ENCODE measurements at regions not wholly inside any gene's neighbourhood (a gene's known extent, or its start where the extent isn't known, plus 50 kb on each side); places are given as distances from the start of the nearest gene placed in this dataset.

- Histone ChIP-seq H3K9me3 (ENCODE audit: control insufficient read depth, insufficient read depth, low read depth, low read length) (peaks cover 4% of the 10 kb centered on the region), H3K4me1 (ENCODE audit: control insufficient read depth, insufficient read depth, low read length) (no peaks in the 10 kb centered on the region), H3K9ac (ENCODE audit: low read length) (no peak overlapping the region), H3K4me3 (ENCODE audit: low read depth, low read length) (no peak overlapping the region), H3K27me3 (ENCODE audit: control insufficient read depth, insufficient read depth, low read length) (no peaks in the 10 kb centered on the region), H3K27ac (ENCODE audit: low read depth, low read length) (no peak overlapping the region), H3K36me3 (ENCODE audit: control insufficient read depth, insufficient read depth, low read length) (no peaks in the 10 kb centered on the region)
Observed at GRCh38 chr9:103483471-103484096, 488.5 kb downstream of the CYLC2 start.

GRCh38 chr9:103485138-103485537 is 490.0 kb downstream of the CYLC2 start:
- Histone ChIP-seq H3K27me3 (ENCODE audit: control insufficient read depth, insufficient read depth, low read length) (no peaks in the 10 kb centered on the region), H3K9ac (ENCODE audit: low read length) (no peak overlapping the region), H3K9me3 (ENCODE audit: control insufficient read depth, insufficient read depth, low read depth, low read length) (peaks cover 4% of the 10 kb centered on the region), H3K4me3 (ENCODE audit: low read depth, low read length) (no peak overlapping the region), H3K36me3 (ENCODE audit: control insufficient read depth, insufficient read depth, low read length) (no peaks in the 10 kb centered on the region), H3K27ac (ENCODE audit: low read depth, low read length) (no peak overlapping the region), H3K4me1 (ENCODE audit: control insufficient read depth, insufficient read depth, low read length) (no peaks in the 10 kb centered on the region)

GRCh38 chr9:103514767-103515166 is 519.6 kb downstream of the CYLC2 start:
- Histone ChIP-seq H3K4me1 (ENCODE audit: control insufficient read depth, insufficient read depth, low read length) (no peaks in the 10 kb centered on the region), H3K9me3 (ENCODE audit: control insufficient read depth, insufficient read depth, low read depth, low read length) (no peaks in the 10 kb centered on the region), H3K27ac (ENCODE audit: low read depth, low read length) (no peak overlapping the region), H3K36me3 (ENCODE audit: control insufficient read depth, insufficient read depth, low read length) (no peaks in the 10 kb centered on the region), H3K4me3 (ENCODE audit: low read depth, low read length) (no peak overlapping the region), H3K9ac (ENCODE audit: low read length) (no peak overlapping the region), H3K27me3 (ENCODE audit: control insufficient read depth, insufficient read depth, low read length) (no peaks in the 10 kb centered on the region)

- Histone ChIP-seq H3K36me3 (ENCODE audit: control insufficient read depth, insufficient read depth, low read length) (no peaks in the 10 kb centered on the region), H3K4me1 (ENCODE audit: control insufficient read depth, insufficient read depth, low read length) (no peaks in the 10 kb centered on the region), H3K9me3 (ENCODE audit: control insufficient read depth, insufficient read depth, low read depth, low read length) (no peaks in the 10 kb centered on the region), H3K27me3 (ENCODE audit: control insufficient read depth, insufficient read depth, low read length) (no peaks in the 10 kb centered on the region), H3K4me3 (ENCODE audit: low read depth, low read length) (no peak overlapping the region), H3K27ac (ENCODE audit: low read depth, low read length) (no peak overlapping the region), H3K9ac (ENCODE audit: low read length) (no peak overlapping the region)
Observed at GRCh38 chr9:103522409-103522808, 527.3 kb downstream of the CYLC2 start.

GRCh38 chr9:103530934-103531333 is 535.8 kb downstream of the CYLC2 start:
- Histone ChIP-seq H3K27me3 (ENCODE audit: control insufficient read depth, insufficient read depth, low read length) (no peaks in the 10 kb centered on the region), H3K27ac (ENCODE audit: low read depth, low read length) (no peak overlapping the region), H3K9me3 (ENCODE audit: control insufficient read depth, insufficient read depth, low read depth, low read length) (no peaks in the 10 kb centered on the region), H3K36me3 (ENCODE audit: control insufficient read depth, insufficient read depth, low read length) (no peaks in the 10 kb centered on the region), H3K9ac (ENCODE audit: low read length) (no peak overlapping the region), H3K4me3 (ENCODE audit: low read depth, low read length) (no peak overlapping the region), H3K4me1 (ENCODE audit: control insufficient read depth, insufficient read depth, low read length) (no peaks in the 10 kb centered on the region)

GRCh38 chr9:103533318-103533717 is 538.2 kb downstream of the CYLC2 start:
- H3K27ac ChIP-seq (ENCODE audit: low read depth, low read length): no peak overlapping the region
- no peaks in the 10 kb centered on the region for H3K36me3 ChIP-seq (ENCODE audit: control insufficient read depth, insufficient read depth, low read length)
- no peak overlapping the region for H3K9ac ChIP-seq (ENCODE audit: low read length)
- no peak overlapping the region for H3K4me3 ChIP-seq (ENCODE audit: low read depth, low read length)
- 0 out of 2 replicates have a peak, but pooled peaks cover 3% of the 10 kb centered on the region for H3K9me3 ChIP-seq (ENCODE audit: control insufficient read depth, insufficient read depth, low read depth, low read length)
- H3K4me1 ChIP-seq (ENCODE audit: control insufficient read depth, insufficient read depth, low read length): no peaks in the 10 kb centered on the region
- H3K27me3 ChIP-seq (ENCODE audit: control insufficient read depth, insufficient read depth, low read length): no peaks in the 10 kb centered on the region

GRCh38 chr9:103537426-103537825 is 542.3 kb downstream of the CYLC2 start:
- Histone ChIP-seq H3K9me3 (ENCODE audit: control insufficient read depth, insufficient read depth, low read depth, low read length) (0 out of 2 replicates have a peak, but pooled peaks cover 3% of the 10 kb centered on the region), H3K36me3 (ENCODE audit: control insufficient read depth, insufficient read depth, low read length) (no peaks in the 10 kb centered on the region), H3K27ac (ENCODE audit: low read depth, low read length) (no peak overlapping the region), H3K27me3 (ENCODE audit: control insufficient read depth, insufficient read depth, low read length) (no peaks in the 10 kb centered on the region), H3K4me3 (ENCODE audit: low read depth, low read length) (no peak overlapping the region), H3K4me1 (ENCODE audit: control insufficient read depth, insufficient read depth, low read length) (no peaks in the 10 kb centered on the region), H3K9ac (ENCODE audit: low read length) (no peak overlapping the region)

- Histone ChIP-seq H3K27ac (ENCODE audit: low read depth, low read length) (no peak overlapping the region), H3K27me3 (ENCODE audit: control insufficient read depth, insufficient read depth, low read length) (no peaks in the 10 kb centered on the region), H3K9ac (ENCODE audit: low read length) (no peak overlapping the region), H3K36me3 (ENCODE audit: control insufficient read depth, insufficient read depth, low read length) (no peaks in the 10 kb centered on the region), H3K4me1 (ENCODE audit: control insufficient read depth, insufficient read depth, low read length) (no peaks in the 10 kb centered on the region), H3K4me3 (ENCODE audit: low read depth, low read length) (no peak overlapping the region), H3K9me3 (ENCODE audit: control insufficient read depth, insufficient read depth, low read depth, low read length) (no peaks in the 10 kb centered on the region)
Observed at GRCh38 chr9:103545260-103545659, 548.8 kb upstream of the SMC2 start.

GRCh38 chr9:103552712-103553111 is 541.4 kb upstream of the SMC2 start:
- Histone ChIP-seq H3K4me1 (ENCODE audit: control insufficient read depth, insufficient read depth, low read length) (no peaks in the 10 kb centered on the region), H3K4me3 (ENCODE audit: low read depth, low read length) (no peak overlapping the region), H3K27ac (ENCODE audit: low read depth, low read length) (no peak overlapping the region), H3K9ac (ENCODE audit: low read length) (no peak overlapping the region), H3K27me3 (ENCODE audit: control insufficient read depth, insufficient read depth, low read length) (no peaks in the 10 kb centered on the region), H3K36me3 (ENCODE audit: control insufficient read depth, insufficient read depth, low read length) (no peaks in the 10 kb centered on the region), H3K9me3 (ENCODE audit: control insufficient read depth, insufficient read depth, low read depth, low read length) (no peaks in the 10 kb centered on the region; the same call in 1 of the 2 replicates)

GRCh38 chr9:103574056-103574455 is 520.1 kb upstream of the SMC2 start:
- H3K4me3 ChIP-seq (ENCODE audit: low read depth, low read length): no peak overlapping the region
- no peak overlapping the region for H3K27ac ChIP-seq (ENCODE audit: low read depth, low read length)
- H3K36me3 ChIP-seq (ENCODE audit: control insufficient read depth, insufficient read depth, low read length): no peaks in the 10 kb centered on the region
- H3K9me3 ChIP-seq (ENCODE audit: control insufficient read depth, insufficient read depth, low read depth, low read length): 0 out of 2 replicates have a peak, but pooled peaks cover 3% of the 10 kb centered on the region
- H3K27me3 ChIP-seq (ENCODE audit: control insufficient read depth, insufficient read depth, low read length): no peaks in the 10 kb centered on the region
- no peak overlapping the region for H3K9ac ChIP-seq (ENCODE audit: low read length)
- no peaks in the 10 kb centered on the region for H3K4me1 ChIP-seq (ENCODE audit: control insufficient read depth, insufficient read depth, low read length)

GRCh38 chr9:103586721-103587120 is 507.4 kb upstream of the SMC2 start:
- Histone ChIP-seq H3K9ac (ENCODE audit: low read length) (no peak overlapping the region), H3K36me3 (ENCODE audit: control insufficient read depth, insufficient read depth, low read length) (no peaks in the 10 kb centered on the region), H3K9me3 (ENCODE audit: control insufficient read depth, insufficient read depth, low read depth, low read length) (peaks cover 7% of the 10 kb centered on the region; the same call in 1 of the 2 replicates), H3K4me3 (ENCODE audit: low read depth, low read length) (no peak overlapping the region), H3K27me3 (ENCODE audit: control insufficient read depth, insufficient read depth, low read length) (no peaks in the 10 kb centered on the region), H3K4me1 (ENCODE audit: control insufficient read depth, insufficient read depth, low read length) (no peaks in the 10 kb centered on the region), H3K27ac (ENCODE audit: low read depth, low read length) (no peak overlapping the region)

All from HUES6 (cell line).